ENCODE measurements at regions not wholly inside any gene's neighbourhood (a gene's known extent, or its start where the extent isn't known, plus 50 kb on each side); places are given as distances from the start of the nearest gene placed in this dataset.

DNA sequence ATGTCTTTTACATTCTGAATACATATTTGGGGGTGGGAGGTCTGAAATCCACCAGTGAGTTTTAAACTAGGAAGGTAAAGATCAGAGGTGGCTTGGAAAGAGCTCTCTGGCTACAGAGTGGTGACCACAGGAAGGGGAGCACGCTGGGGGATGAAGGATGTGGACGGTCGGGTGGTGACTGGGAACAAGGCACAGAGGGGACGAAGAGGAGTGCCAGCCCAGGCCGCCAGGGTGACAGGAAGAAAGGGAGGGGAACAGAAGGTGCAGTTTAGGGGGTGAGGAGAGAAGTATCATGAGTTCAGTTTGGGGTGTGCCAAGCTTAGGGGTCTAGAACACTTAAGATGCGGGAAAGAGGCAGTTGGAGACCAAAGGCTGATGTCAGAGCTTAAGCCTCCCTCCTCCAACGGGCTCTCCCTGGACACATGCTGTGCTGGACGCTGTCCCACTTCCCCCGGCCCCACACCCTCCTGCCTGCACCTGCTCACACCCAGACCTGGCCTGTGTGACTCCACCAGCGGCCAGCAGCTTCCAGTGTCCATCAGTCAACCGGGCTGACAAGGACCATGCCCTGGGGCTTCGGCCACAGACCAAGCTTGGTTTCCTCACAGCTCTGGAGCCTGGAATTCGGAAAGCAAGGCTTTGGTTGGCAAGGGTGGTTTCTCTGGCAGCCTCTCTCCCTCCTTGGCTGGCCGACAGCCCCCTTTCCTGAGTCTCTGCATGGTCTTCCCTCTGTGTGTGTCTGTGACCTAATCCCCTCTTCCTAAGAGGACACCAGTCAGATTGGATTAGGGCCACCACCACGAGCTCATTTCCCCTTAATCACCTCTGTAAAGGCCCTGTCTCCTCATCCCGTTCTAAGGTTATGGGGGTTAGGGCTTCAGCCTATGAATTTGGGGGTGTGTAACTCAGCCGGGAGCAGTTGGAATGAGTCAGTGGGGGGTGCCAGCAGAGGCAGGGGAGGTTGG, 120.4 kb upstream of the IQSEC1 start:
- Mint-ChIP-seq H3K27me3 (ENCODE audit: low read depth) (peaks cover 8% of the 10 kb centered on the region), H3K4me3 (no peak overlapping the region), H3K4me1 (ENCODE audit: low read depth) (peaks cover 59% of the 10 kb centered on the region), H3K36me3 (ENCODE audit: low read depth) (peaks cover 4% of the 10 kb centered on the region), H3K27ac (peak overlapping the region; percentile 16), H3K9me3 (ENCODE audit: insufficient read depth) (no peaks in the 10 kb centered on the region)
- CTCF ChIA-PET, result interaction anchor here (1.2 to 1.4 kb wide), 2 partner anchors 89 to 102 kb away, joined by 3 read pairs; no protein-coding TSS in a partner anchor
- POLR2A ChIA-PET, result no interaction called here
- ATAC-seq (no peak), DNase-seq (no peak)

DNA sequence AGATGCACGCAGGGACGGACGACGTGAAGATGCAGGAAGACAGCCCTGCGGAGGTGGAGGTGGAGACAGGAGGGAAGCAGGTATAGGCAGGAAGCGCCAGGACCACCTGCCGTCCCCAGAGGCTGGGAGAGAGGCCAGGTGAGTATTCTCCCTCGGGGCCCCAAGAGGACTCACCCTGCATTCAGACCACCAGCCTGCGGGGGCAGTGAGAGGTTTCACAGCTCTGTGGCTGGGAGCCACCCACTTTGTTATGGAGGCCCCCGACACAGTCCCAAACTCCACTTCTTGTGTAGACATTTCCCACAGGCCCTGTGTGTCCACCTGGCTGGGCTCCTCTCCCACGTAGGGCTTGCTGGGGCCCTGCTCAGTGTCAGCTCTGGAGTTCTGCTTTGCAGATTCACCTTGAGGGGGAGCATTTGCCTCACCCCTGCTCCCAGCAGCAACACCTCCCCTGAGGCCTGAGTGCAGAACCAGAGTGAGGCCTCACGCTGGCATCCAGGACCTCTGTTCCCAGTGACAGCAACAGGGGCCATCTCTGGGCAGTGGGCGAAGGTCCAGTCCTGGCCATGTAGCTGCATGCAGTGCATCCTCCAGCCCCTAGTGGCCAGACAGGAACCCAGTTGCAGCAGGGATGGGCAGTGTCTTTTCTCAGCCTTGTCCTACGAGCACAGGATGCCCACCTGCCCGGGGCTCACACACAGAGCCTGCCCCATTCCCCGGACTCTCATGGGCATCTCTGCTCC, 119.4 kb upstream of the IQSEC1 start:
- Mint-ChIP-seq H3K4me3 (no peak overlapping the region), H3K27me3 (ENCODE audit: low read depth) (peaks cover 8% of the 10 kb centered on the region), H3K9me3 (ENCODE audit: insufficient read depth) (no peaks in the 10 kb centered on the region), H3K36me3 (ENCODE audit: low read depth) (peaks cover 8% of the 10 kb centered on the region), H3K4me1 (ENCODE audit: low read depth) (peaks cover 66% of the 10 kb centered on the region), H3K27ac (peak overlapping the region; percentile 16)
- POLR2A ChIA-PET, result no interaction called here
- CTCF ChIA-PET, result interaction anchor here (1.4 kb wide), 1 partner anchor 101 kb away, joined by 3 read pairs; no protein-coding TSS in a partner anchor
- DNase-seq, result no peak
- ATAC-seq, result no peak

DNA sequence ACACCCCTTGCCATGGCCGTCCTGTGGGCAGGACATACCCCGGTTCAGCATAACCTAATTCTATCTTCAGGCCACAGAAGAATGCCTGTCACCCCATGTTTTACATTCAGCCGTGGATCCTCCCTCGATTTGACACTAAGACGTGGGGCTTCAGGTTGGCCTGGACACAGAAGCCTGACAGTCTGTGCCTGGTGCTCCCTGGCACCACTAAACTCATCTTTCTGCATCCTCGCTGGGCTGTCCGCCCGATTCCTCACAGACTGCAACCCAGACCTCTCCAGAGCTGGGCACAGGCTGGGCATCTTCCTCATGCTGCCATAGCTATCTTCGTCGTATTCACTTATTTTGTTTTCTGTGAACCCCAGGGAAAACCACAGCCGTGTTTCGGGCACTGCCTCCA, 117.8 kb upstream of the IQSEC1 start:
- Mint-ChIP-seq H3K27me3 (ENCODE audit: low read depth) (peaks cover 8% of the 10 kb centered on the region), H3K9me3 (ENCODE audit: insufficient read depth) (no peaks in the 10 kb centered on the region), H3K27ac (peak overlapping the region; percentile 31), H3K4me1 (ENCODE audit: low read depth) (peaks cover 57% of the 10 kb centered on the region), H3K36me3 (ENCODE audit: low read depth) (peaks cover 8% of the 10 kb centered on the region), H3K4me3 (no peak overlapping the region)
- ChIA-PET POLR2A (no interaction called here), CTCF (no interaction called here)
- DNase-seq, result no peak
- ATAC-seq, result no peak

DNA sequence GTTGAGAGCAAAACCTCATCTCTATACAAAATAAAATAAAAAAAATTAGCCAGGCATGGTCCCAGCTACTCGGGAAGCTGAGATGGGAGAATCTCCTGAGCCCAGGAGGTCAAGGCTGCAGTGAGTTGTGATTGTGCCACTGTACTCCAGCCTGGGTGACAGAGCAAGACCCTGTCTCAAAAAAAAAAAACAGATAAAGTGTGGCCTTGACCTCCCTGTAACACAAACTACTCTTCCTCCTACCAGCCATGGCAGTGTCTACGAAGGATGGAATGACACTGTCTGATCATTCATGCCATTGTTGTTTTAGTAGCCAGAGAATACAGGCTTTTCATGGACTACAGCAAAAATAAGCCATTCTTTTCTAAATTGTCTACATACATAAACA, 117.1 kb upstream of the IQSEC1 start:
- peaks cover 9% of the 10 kb centered on the region for H3K27me3 Mint-ChIP-seq (ENCODE audit: low read depth)
- ChIA-PET CTCF (interaction anchor here (0.8 kb wide), 1 partner anchor 263 kb away, joined by 3 read pairs; no protein-coding TSS in a partner anchor), POLR2A (no interaction called here)
- no peak overlapping the region for H3K4me3 Mint-ChIP-seq
- ATAC-seq (no peak), DNase-seq (no peak)
- H3K36me3 Mint-ChIP-seq (ENCODE audit: low read depth), result peaks cover 8% of the 10 kb centered on the region
- peaks cover 50% of the 10 kb centered on the region for H3K4me1 Mint-ChIP-seq (ENCODE audit: low read depth)
- peak overlapping the region; percentile 31 for H3K27ac Mint-ChIP-seq
- no peaks in the 10 kb centered on the region for H3K9me3 Mint-ChIP-seq (ENCODE audit: insufficient read depth)

DNA sequence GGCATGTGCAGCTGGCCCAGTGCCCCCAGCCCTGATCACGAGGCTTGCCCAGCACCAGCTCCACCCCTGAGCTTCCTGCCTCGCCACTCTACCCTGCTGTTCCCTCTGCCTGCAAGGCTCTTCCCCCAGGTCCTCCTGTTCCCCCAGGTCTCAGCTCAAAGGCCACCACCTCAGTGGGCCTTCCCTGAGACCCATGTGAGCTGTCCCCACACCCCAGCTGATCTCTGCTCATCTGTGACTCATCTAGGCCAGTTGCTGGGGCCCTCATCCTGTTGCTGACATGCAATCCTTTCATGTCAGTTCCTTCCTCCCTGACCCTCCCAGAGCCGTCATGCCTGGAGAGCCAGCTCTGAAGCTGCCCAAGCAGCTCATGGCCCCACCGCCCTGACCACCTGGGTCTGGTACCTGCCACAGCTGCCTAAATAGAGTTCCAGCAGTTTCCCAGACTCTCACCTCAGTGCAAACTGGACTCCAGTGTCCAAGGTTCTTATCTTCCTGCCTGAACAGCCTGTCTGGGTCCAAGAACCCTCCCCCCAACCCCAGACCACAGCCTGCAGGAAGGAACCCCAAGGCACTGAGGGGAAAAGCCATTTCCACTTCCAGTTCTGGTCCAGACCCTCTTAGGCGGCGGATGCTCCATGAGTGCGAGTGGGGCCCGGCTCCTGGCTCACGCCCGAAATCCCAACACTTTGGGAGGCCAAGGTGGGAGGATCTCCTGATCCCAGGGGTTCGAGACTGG, 116.6 kb upstream of the IQSEC1 start:
- Mint-ChIP-seq H3K9me3 (ENCODE audit: insufficient read depth) (no peaks in the 10 kb centered on the region), H3K27ac (peak overlapping the region; percentile 95), H3K4me1 (ENCODE audit: low read depth) (peaks cover 45% of the 10 kb centered on the region), H3K4me3 (peak overlapping the region; percentile 34), H3K27me3 (ENCODE audit: low read depth) (peaks cover 12% of the 10 kb centered on the region), H3K36me3 (ENCODE audit: low read depth) (peaks cover 8% of the 10 kb centered on the region)
- ATAC-seq, result peak; percentile 82
- POLR2A ChIA-PET, result no interaction called here
- DNase-seq, result peak; percentile 65
- CTCF ChIA-PET, result interaction anchor here (0.8 to 1.0 kb wide), 2 partner anchors 206 to 263 kb away, joined by 3 read pairs; no protein-coding TSS in a partner anchor

DNA sequence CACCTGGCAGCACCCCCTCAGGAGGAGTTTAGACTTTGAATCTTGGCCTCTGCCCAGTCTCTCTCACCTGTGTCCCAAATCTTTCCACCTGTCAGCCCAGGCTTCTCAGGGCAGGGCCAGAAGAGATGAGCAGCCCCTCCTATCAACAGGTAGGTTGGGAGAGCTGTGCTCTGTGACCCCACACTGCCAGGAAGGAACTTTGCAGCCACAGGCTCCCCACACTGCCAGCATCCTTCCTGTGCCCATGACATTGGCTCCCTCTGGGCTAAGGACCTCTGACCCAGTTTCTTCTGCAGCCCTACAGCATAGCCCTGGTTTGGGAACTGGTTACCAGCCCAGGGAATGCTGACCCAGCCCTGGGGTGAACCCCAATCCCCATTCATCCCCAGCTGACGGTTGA, 115.7 kb upstream of the IQSEC1 start:
- DNase-seq (no peak), ATAC-seq (no peak)
- Mint-ChIP-seq H3K4me1 (ENCODE audit: low read depth) (peaks cover 38% of the 10 kb centered on the region), H3K4me3 (peak overlapping the region; percentile 34), H3K9me3 (ENCODE audit: insufficient read depth) (no peaks in the 10 kb centered on the region), H3K27ac (peak overlapping the region; percentile 95), H3K27me3 (ENCODE audit: low read depth) (peaks cover 20% of the 10 kb centered on the region), H3K36me3 (ENCODE audit: low read depth) (peaks cover 8% of the 10 kb centered on the region)
- ChIA-PET POLR2A (no interaction called here), CTCF (interaction anchor here (0.9 to 1.0 kb wide), 2 partner anchors 12 to 205 kb away, joined by 3 to 4 read pairs; no protein-coding TSS in a partner anchor)

DNA sequence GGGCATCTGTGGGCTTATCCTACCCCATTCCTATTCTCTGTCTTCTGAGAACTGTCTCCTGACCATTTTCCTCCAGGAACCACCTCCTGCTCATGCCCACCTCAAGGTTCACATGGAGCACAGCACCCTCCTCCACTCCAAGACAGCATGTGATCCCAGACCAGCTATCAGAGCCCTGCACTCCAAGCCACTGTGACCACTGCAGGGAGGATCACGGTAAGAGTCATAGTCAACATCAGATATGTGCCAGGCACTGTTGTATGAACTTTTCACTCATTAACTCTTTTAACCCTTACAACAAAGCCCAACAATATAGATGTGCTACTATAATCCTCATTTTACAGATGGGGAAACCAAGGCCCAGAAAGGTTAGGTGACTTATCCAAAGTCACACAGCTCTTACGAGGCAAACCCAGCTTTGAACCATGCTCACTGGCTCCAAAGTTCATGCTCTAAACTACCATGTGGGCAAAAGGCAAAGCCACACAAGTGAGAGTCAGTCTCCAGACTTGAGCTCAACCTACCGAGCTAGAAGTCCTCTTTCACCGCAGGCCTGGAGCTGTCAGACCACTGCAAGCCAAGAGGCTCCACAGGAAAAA, 115.1 kb upstream of the IQSEC1 start:
- ChIA-PET POLR2A (no interaction called here), CTCF (interaction anchor here (0.5 to 0.9 kb wide), 2 partner anchors 13 to 38 kb away, joined by 4 read pairs; no protein-coding TSS in a partner anchor)
- Mint-ChIP-seq H3K4me1 (ENCODE audit: low read depth) (peaks cover 34% of the 10 kb centered on the region), H3K9me3 (ENCODE audit: insufficient read depth) (no peaks in the 10 kb centered on the region), H3K36me3 (ENCODE audit: low read depth) (peaks cover 8% of the 10 kb centered on the region), H3K27me3 (ENCODE audit: low read depth) (peaks cover 15% of the 10 kb centered on the region), H3K4me3 (no peak overlapping the region), H3K27ac (peak overlapping the region; percentile 95)
- DNase-seq (no peak), ATAC-seq (no peak)

DNA sequence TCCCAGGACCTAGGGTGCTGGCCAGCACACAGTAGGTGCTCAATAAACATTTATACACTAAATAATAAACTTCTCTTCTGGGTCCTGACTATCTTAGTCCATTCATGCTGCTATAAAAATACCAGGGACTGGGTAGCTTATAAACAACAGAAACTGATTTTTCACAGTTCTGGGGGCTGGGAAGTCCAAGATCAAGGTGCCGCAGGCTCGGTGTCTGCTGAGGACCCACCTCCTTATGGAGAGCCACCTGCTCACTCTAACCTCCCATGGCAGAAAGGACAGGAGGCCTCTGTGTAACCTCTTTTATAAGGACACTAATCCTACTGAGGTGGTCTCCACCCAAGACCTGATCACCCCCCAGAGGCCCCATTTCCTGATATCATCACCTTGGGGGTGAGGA, 114.4 kb upstream of the IQSEC1 start:
- Mint-ChIP-seq H3K27ac (no peak overlapping the region), H3K9me3 (ENCODE audit: insufficient read depth) (no peaks in the 10 kb centered on the region), H3K27me3 (ENCODE audit: low read depth) (peaks cover 15% of the 10 kb centered on the region), H3K4me1 (ENCODE audit: low read depth) (peaks cover 31% of the 10 kb centered on the region), H3K36me3 (ENCODE audit: low read depth) (peaks cover 8% of the 10 kb centered on the region), H3K4me3 (no peak overlapping the region)
- ChIA-PET POLR2A (no interaction called here), CTCF (no interaction called here)
- ATAC-seq (no peak), DNase-seq (no peak)

DNA sequence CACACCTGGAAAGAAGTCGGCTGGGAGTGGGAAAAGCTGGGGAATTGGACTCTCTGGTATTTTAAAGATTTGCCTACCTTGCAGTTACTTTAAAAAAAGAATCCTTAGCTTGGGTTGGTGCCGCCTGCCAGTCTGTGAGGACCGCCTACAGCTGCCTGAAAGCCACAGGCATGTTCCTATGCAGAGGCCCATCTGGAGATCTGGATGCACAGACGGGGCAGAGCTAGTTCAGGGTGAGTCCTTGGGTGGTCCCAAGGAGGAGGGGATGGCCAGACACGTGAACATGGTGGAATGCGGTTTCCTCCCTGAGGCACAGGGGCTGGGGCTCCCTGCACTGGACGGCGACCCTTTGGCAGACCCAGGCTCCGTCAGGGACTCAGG, 113.2 kb upstream of the IQSEC1 start:
- peaks cover 8% of the 10 kb centered on the region for H3K36me3 Mint-ChIP-seq (ENCODE audit: low read depth)
- H3K4me3 Mint-ChIP-seq, result no peak overlapping the region
- peaks cover 31% of the 10 kb centered on the region for H3K4me1 Mint-ChIP-seq (ENCODE audit: low read depth)

DNA sequence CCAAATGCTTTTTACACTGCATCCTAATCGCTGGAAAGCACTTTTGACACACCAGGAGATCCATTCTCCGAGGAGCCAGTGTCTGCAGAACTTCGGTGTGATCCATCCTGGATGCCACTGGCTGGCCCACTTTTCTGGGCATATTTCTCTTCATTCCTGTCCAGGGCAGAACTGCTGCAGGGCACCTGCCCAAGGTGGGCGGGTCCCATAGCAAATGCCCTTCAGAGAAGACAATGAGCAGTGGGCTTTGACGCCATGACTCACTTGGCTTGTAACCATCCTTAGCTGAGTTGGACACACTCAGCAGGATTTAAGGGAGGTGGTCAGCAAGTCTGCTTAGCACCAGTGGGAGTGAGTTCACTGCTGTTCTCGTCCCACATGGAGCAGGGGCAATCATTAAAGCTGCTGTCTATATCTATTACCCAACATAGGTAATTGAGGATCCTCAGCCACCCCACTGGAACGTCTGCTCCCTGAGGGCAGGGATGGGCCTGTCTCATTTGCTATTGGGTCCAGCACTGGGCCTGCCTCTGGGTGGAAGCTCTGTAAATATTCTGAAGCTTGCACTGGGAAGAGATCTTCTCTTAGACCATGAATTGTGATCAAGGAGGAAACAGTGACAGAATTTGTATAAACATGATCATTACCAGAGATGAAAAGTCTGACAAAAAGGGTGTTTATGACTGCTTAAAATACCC, 112.7 kb upstream of the IQSEC1 start:
- no peak overlapping the region for H3K27ac Mint-ChIP-seq
- peaks cover 27% of the 10 kb centered on the region for H3K4me1 Mint-ChIP-seq (ENCODE audit: low read depth)
- CTCF ChIA-PET, result no interaction called here
- POLR2A ChIA-PET, result no interaction called here
- DNase-seq (no peak), ATAC-seq (no peak)
- peaks cover 8% of the 10 kb centered on the region for H3K36me3 Mint-ChIP-seq (ENCODE audit: low read depth)
- H3K4me3 Mint-ChIP-seq, result no peak overlapping the region
- no peaks in the 10 kb centered on the region for H3K9me3 Mint-ChIP-seq (ENCODE audit: insufficient read depth)
- peaks cover 18% of the 10 kb centered on the region for H3K27me3 Mint-ChIP-seq (ENCODE audit: low read depth)

More for the DNA sequence above, 113.2 kb upstream of the IQSEC1 start:
- H3K27ac Mint-ChIP-seq, result no peak overlapping the region
- peaks cover 16% of the 10 kb centered on the region for H3K27me3 Mint-ChIP-seq (ENCODE audit: low read depth)
- DNase-seq (no peak), ATAC-seq (no peak)
- H3K9me3 Mint-ChIP-seq (ENCODE audit: insufficient read depth), result no peaks in the 10 kb centered on the region
- ChIA-PET CTCF (no interaction called here), POLR2A (no interaction called here)
